ENCODE measurements at regions not wholly inside any gene's neighbourhood (a gene's known extent, or its start where the extent isn't known, plus 50 kb on each side); places are given as distances from the start of the nearest gene placed in this dataset.
"Not testable (repeated sequence)": the region's sequence is repeated elsewhere in the genome, so short reads cannot be mapped to it uniquely, and the experiment has no call there.

DNA sequence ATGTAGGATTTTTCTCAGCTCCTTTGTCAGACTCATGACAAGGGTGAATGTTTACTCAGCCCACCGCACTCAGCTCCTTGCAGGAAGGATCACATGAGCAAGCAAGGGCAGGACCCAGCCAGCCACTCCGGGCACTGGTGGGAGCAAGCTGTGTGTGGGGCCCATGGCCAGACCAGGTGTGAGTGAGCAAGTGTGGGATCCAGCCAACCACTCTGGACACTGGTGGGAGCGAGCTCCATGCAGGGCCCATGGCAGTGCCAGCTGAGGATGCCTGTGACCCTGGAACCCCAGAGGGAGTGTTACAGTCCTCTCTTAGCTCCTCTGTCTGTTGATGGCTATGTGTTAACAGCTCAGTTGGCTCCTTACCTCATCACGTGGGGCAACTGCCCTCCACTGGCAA lies 2750.6 kb downstream of the PCDH7 start:
- TF ChIP-seq, protein P1, sequence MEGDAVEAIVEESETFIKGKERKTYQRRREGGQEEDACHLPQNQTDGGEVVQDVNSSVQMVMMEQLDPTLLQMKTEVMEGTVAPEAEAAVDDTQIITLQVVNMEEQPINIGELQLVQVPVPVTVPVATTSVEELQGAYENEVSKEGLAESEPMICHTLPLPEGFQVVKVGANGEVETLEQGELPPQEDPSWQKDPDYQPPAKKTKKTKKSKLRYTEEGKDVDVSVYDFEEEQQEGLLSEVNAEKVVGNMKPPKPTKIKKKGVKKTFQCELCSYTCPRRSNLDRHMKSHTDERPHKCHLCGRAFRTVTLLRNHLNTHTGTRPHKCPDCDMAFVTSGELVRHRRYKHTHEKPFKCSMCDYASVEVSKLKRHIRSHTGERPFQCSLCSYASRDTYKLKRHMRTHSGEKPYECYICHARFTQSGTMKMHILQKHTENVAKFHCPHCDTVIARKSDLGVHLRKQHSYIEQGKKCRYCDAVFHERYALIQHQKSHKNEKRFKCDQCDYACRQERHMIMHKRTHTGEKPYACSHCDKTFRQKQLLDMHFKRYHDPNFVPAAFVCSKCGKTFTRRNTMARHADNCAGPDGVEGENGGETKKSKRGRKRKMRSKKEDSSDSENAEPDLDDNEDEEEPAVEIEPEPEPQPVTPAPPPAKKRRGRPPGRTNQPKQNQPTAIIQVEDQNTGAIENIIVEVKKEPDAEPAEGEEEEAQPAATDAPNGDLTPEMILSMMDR (IDR thresholded peaks at IDR 0.05) = no peak
- ATAC-seq (ENCODE audit: low FRiP score) = no peak
- DNase-seq (ENCODE audit: low spot score) = no peak

DNA sequence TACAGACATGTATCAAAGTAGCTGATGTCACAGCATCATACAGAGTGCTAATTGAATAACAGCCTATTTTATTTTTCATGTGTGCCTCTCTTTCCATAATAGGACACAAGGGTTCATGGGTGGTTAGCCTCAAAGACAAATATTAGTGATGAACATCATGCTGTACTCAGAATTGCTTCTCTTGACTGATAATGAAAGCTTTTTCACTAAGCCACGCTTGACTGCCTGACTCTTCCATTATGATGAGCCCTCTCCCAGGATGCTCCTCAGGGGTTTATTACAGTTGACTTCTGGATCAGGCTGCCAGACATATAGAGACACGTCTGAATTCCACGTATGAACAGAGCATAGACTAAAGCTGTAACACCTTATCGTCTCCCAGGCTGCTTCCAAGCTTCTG lies 2757.5 kb downstream of the PCDH7 start:
- TF ChIP-seq, protein P1 (IDR thresholded peaks at IDR 0.05) = no peak
- no peak for DNase-seq (ENCODE audit: low spot score)
- no peak for ATAC-seq (ENCODE audit: low FRiP score)

DNA sequence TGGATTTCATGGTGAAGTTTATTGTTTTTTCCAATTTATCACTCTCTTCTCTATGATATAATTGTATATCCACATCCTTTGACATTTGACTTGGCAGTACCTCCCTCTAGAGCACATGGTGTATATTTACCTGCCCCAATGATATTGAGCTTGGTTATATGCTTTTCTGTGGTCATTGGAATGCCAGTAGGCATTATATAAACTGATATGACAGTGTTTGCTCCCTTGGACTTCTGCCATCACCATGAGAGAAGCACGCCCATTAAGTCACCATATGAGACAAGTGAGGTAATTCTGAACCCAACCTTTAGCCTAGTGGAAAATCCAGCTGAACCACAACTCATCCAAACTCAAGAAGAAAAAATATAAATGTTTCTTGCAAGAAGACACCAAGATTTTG lies 2761.5 kb downstream of the ARAP2 start:
- TF ChIP-seq, protein P1 (IDR thresholded peaks at IDR 0.05) = no peak
- ATAC-seq (ENCODE audit: low FRiP score) (no peak), DNase-seq (ENCODE audit: low spot score) (no peak)

DNA sequence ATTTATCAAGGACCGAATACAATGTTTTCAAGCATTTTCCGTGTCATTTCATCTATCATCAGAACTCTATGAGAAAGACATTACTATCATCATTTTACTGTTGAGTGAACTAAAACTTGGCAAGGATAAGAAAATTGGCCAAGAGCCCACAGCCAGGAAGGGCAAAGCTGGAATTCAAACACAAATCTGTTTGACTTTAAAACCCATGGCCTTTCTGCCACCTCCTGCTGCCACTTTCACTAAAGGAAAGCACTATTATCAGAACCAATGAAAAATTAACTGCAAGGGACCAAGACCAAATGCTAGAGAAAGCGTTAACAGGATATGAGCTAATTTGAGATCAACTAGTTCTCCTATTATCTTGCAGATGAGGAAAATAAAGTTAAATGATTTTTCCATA lies 2759.2 kb downstream of the ARAP2 start:
- no peak for ATAC-seq (ENCODE audit: low FRiP score)
- DNase-seq (ENCODE audit: low spot score) = no peak
- TF ChIP-seq, protein P1 (IDR thresholded peaks at IDR 0.05) = no peak

DNA sequence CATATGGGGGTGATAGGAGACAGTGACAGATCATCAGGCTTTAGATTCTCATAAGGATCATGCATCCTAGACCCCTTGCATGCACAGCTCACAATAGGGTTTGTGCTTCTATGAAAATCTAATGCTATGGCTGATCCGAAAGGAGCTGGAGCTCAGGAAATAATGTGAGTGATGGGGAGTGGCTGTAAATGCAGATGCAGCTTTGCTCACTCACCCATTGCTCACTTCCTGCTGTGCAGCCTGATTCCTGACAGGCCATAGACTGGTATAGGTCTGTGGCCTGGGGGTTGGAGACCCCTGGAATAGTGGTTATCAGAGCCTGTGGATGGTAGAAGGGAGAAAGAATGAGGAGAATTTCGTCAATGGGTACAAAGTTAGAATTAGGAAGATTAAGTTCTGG lies 2751.1 kb downstream of the ARAP2 start:
- TF ChIP-seq, protein P1 (IDR thresholded peaks at IDR 0.05) = no peak
- ATAC-seq (ENCODE audit: low FRiP score) (no peak), DNase-seq (ENCODE audit: low spot score) (no peak)

DNA sequence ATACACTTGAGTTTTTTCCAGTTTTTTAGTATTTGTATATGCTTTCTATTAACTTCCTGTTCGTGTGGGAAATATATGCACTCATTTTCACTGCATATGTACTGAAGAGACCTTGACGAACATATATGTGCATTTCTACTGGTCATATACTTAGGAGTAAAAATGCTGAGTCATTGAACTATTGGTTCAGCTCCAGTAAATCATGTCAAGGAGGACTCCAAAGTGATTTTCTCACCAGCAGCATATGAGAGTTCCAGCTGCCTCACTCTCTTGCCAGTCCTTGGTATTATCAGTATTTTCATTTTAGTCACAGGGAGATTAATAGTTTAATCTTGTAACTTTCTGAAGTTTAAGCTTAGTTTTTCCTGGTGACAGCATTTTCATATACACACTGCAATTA lies 2750.2 kb downstream of the ARAP2 start:
- no peak for ATAC-seq (ENCODE audit: low FRiP score)
- DNase-seq (ENCODE audit: low spot score) = no peak
- TF ChIP-seq, protein P1 (IDR thresholded peaks at IDR 0.05) = no peak

DNA sequence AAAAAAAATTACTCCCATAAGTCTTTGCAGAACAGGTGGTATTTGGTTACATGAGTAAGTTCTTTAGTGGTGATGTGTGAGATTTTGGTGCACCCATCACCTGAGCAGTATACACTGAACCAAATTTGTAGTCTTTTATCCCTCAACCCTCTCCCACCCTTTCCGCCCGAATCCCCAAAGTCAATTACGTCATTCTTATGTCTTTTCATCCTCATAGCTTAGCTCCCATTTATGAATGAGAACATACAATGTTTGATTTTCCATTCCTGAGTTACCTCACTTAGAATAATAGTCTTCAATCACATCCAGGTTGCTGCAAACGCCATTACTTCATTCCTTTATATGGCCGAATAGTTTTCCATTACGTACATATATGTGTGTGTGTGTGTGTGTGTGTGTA lies 2742.7 kb downstream of the ARAP2 start:
- not testable (repeated sequence) for ATAC-seq (ENCODE audit: low FRiP score); DNase-seq (ENCODE audit: low spot score)

DNA sequence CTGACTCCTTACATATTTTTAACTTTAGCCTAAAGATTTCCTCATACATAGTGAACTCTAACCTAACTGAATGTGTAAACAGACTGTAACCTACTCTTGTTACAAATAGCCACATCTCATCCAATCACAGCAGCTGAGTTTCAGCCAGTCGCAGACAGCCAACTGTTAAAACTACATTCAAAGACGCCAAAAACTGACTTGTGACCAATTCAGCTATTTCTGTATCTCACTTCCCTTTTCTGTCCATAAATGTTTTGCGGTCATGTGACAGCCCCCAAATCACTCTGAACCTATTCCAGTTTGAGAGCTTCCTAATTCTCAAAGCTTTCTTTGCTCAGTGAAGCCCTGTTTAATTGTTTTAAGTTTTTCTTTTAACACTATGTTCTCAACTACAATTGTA lies 2731.9 kb downstream of the ARAP2 start:
- TF ChIP-seq, protein P1 (IDR thresholded peaks at IDR 0.05) = no peak
- no peak for ATAC-seq (ENCODE audit: low FRiP score)
- no peak for DNase-seq (ENCODE audit: low spot score)

Measured in omental fat pad (tissue), 3 donors.